MM.1S (cell line): ENCODE measurements at regions not wholly inside any gene's neighbourhood (a gene's known extent, or its start where the extent isn't known, plus 50 kb on each side); places are given as distances from the start of the nearest gene placed in this dataset.
A peak's percentile ranks its signal among the peaks of the same experiment; 100 is the strongest.

Source experiments
- DNase-seq: peaks from one replicate; pipeline ENCODE4 v3.0.0-alpha.2; 2015
- H2AFZ ChIP-seq: fragments of 300-600 bp; sonication (generic); 2 replicates; pipeline ENCODE4 v1.6.0; 2016; ENCODE audit warnings: antibody characterized with exemption, low read length
- H3F3A ChIP-seq: fragments of 300-600 bp; sonication (generic); 2 replicates; pipeline ENCODE4 v1.6.1; 2016; ENCODE audit warnings: mild to moderate bottlenecking, antibody characterized with exemption, low read length, moderate library complexity, mixed read lengths; ENCODE audit not compliant: insufficient read depth
- H3K27ac ChIP-seq: fragments of 300-600 bp; sonication (generic); 2 replicates; pipeline ENCODE4 v1.5.1; 2016; ENCODE audit warnings: mild to moderate bottlenecking, low read length
- H3K27me3 ChIP-seq: fragments of 300-600 bp; sonication (generic); replicated peaks from 2 replicates; pipeline ENCODE4 v1.6.0; 2016; ENCODE audit warnings: low read length; ENCODE audit not compliant: insufficient read depth
- H3K36me3 ChIP-seq: fragments of 300-600 bp; sonication (generic); replicated peaks from 2 replicates; pipeline ENCODE4 v1.6.1; 2016; ENCODE audit warnings: mild to moderate bottlenecking, low read length, mixed read lengths; ENCODE audit not compliant: insufficient read depth
- H3K4me1 ChIP-seq: fragments of 300-600 bp; sonication (generic); 2 replicates; pipeline ENCODE4 v1.6.1; 2016; ENCODE audit warnings: low read length, mixed read lengths
- H3K4me2 ChIP-seq: fragments of 300-600 bp; sonication (generic); 2 replicates; pipeline ENCODE4 v1.6.0; 2016; ENCODE audit warnings: low read depth, low read length
- H3K4me3 ChIP-seq: fragments of 300-600 bp; sonication (generic); 2 replicates; pipeline ENCODE4 v1.5.1; 2016; ENCODE audit warnings: low read length, mixed read lengths
- H3K79me2 ChIP-seq: fragments of 300-600 bp; sonication (generic); 2 replicates; pipeline ENCODE4 v1.6.1; 2016; ENCODE audit warnings: mixed run types, low read length, mixed read lengths
- H3K9ac ChIP-seq: fragments of 300-600 bp; sonication (generic); 2 replicates; pipeline ENCODE4 v1.6.1; 2016; ENCODE audit warnings: low read length, mixed read lengths
- H3K9me2 ChIP-seq: fragments of 300-600 bp; sonication (generic); replicated peaks from 2 replicates; pipeline ENCODE4 v1.6.1; 2016; ENCODE audit warnings: mild to moderate bottlenecking, low read length, mixed read lengths; ENCODE audit not compliant: insufficient read depth
- H3K9me3 ChIP-seq: fragments of 300-600 bp; sonication (generic); replicated peaks from 2 replicates; pipeline ENCODE4 v1.6.1; 2016; ENCODE audit warnings: mild to moderate bottlenecking, low read length, mixed read lengths; ENCODE audit not compliant: insufficient read depth
- H4K20me1 ChIP-seq: fragments of 300-600 bp; sonication (generic); 2 replicates; pipeline ENCODE4 v1.6.1; 2016; ENCODE audit warnings: mild to moderate bottlenecking, low read length, moderate library complexity, mixed read lengths; ENCODE audit not compliant: insufficient read depth
- CTCF ChIP-seq: fragments of 300-600 bp; sonication (generic); IDR thresholded peaks from 2 replicates; pipeline ENCODE4 v1.5.1; 2016; ENCODE audit warnings: antibody characterized with exemption, low read length, mixed read lengths
- EZH2 ChIP-seq: fragments of 300-600 bp; sonication (generic); optimal IDR thresholded peaks from 2 replicates; pipeline ENCODE3; 2017; ENCODE audit warnings: low read depth, mild to moderate bottlenecking, antibody characterized with exemption, low read length, mixed read lengths
- EZH2phosphoT487 ChIP-seq: fragments of 300-600 bp; sonication (generic); IDR thresholded peaks from 2 replicates; pipeline ENCODE4 v1.6.1; 2018; ENCODE audit warnings: antibody characterized with exemption, low read length

- no peak for DNase-seq
- Histone ChIP-seq H3F3A (no peaks in the 10 kb centered on the region), H3K27me3 (no peaks in the 10 kb centered on the region), H3K9me2 (no peaks in the 10 kb centered on the region), H2AFZ (no peak overlapping the region), H3K9me3 (no peaks in the 10 kb centered on the region), H3K36me3 (no peaks in the 10 kb centered on the region), H3K27ac (no peak overlapping the region), H4K20me1 (no peaks in the 10 kb centered on the region), H3K4me2 (no peak overlapping the region), H3K4me1 (no peaks in the 10 kb centered on the region), H3K9ac (no peak overlapping the region), H3K4me3 (no peak overlapping the region), H3K79me2 (no peaks in the 10 kb centered on the region)
- TF ChIP-seq EZH2 (no peak), EZH2phosphoT487 (no peak), CTCF (no peak)
Measured at GRCh38 chr14:38012056-38012455, 195.6 kb upstream of the SSTR1 start.

- no peak overlapping the region for H3K9ac ChIP-seq
- H2AFZ ChIP-seq, result no peak overlapping the region
- H3K9me2 ChIP-seq, result no peaks in the 10 kb centered on the region
Measured at GRCh38 chr14:38016497-38016896, 191.2 kb upstream of the SSTR1 start.

GRCh38 chr14:38021861-38022260 lies 185.8 kb upstream of the SSTR1 start:
- no peak overlapping the region for H3K27ac ChIP-seq
- H2AFZ ChIP-seq, result no peak overlapping the region
- H3F3A ChIP-seq, result no peaks in the 10 kb centered on the region
- no peaks in the 10 kb centered on the region for H4K20me1 ChIP-seq
- no peaks in the 10 kb centered on the region for H3K9me3 ChIP-seq
- H3K4me3 ChIP-seq, result no peak overlapping the region
- DNase-seq, result no peak
- H3K4me2 ChIP-seq, result no peak overlapping the region
- H3K79me2 ChIP-seq, result no peaks in the 10 kb centered on the region
- H3K27me3 ChIP-seq, result no peaks in the 10 kb centered on the region
- no peaks in the 10 kb centered on the region for H3K36me3 ChIP-seq
- no peaks in the 10 kb centered on the region for H3K4me1 ChIP-seq
- no peak overlapping the region for H3K9ac ChIP-seq
- no peaks in the 10 kb centered on the region for H3K9me2 ChIP-seq
- TF ChIP-seq EZH2 (no peak), EZH2phosphoT487 (no peak), CTCF (no peak)

More at GRCh38 chr14:38016497-38016896, 191.2 kb upstream of the SSTR1 start:
- H4K20me1 ChIP-seq, result no peaks in the 10 kb centered on the region
- H3K4me1 ChIP-seq, result no peaks in the 10 kb centered on the region
- no peak overlapping the region for H3K4me2 ChIP-seq
- H3K9me3 ChIP-seq, result no peaks in the 10 kb centered on the region
- no peaks in the 10 kb centered on the region for H3K79me2 ChIP-seq
- no peaks in the 10 kb centered on the region for H3K27me3 ChIP-seq
- DNase-seq, result no peak
- no peaks in the 10 kb centered on the region for H3F3A ChIP-seq
- H3K4me3 ChIP-seq, result no peak overlapping the region
- H3K27ac ChIP-seq, result no peak overlapping the region
- H3K36me3 ChIP-seq, result no peaks in the 10 kb centered on the region
- peak; percentile 26 for TF ChIP-seq CTCF
- TF ChIP-seq EZH2, result no peak
- no peak for TF ChIP-seq EZH2phosphoT487
